WTC11 (cell line): ENCODE measurements at regions not wholly inside any gene's neighbourhood (a gene's known extent, or its start where the extent isn't known, plus 50 kb on each side); places are given as distances from the start of the nearest gene placed in this dataset.

Source experiments
- ATAC-seq: fragments of 200-7000 bp; cut with Tn5 transposase; 2 replicates; pipeline ENCODE4 v1.10.0; 2021; ENCODE audit warnings: mild to moderate bottlenecking, moderate library complexity
- CTCF ChIA-PET: fragments of 300-600 bp; sonication (Branson Sonifier 250); formaldehyde crosslinking; loops from one replicate; lab custom pipeline; 2021; ENCODE audit warnings: antibody characterized with exemption; lab: Charles Lee
- POLR2A ChIA-PET: fragments of 350-600 bp; sonication (Branson Sonifier 250); formaldehyde crosslinking; loops from one replicate; lab custom pipeline; 2021; ENCODE audit warnings: antibody characterized with exemption; lab: Charles Lee
- DNase-seq: peaks from one replicate; pipeline ENCODE4 v3.0.0; 2021; ENCODE audit warnings: low spot score
- H3K27ac Mint-ChIP-seq: 2 replicates; pipeline ENCODE4 v1.8.0; 2021; ENCODE audit warnings: mixed read lengths
- H3K27me3 Mint-ChIP-seq: 2 replicates; pipeline ENCODE4 v1.8.0; 2021; ENCODE audit warnings: low read depth, mild to moderate bottlenecking, moderate library complexity, mixed read lengths
- H3K36me3 Mint-ChIP-seq: 2 replicates; pipeline ENCODE4 v1.8.0; 2021; ENCODE audit warnings: mixed read lengths
- H3K4me1 Mint-ChIP-seq: 2 replicates; pipeline ENCODE4 v1.8.0; 2022; ENCODE audit warnings: mixed read lengths
- H3K4me3 Mint-ChIP-seq: 2 replicates; pipeline ENCODE4 v1.8.0; 2021; ENCODE audit warnings: mild to moderate bottlenecking, moderate library complexity, mixed read lengths
- H3K9me3 Mint-ChIP-seq: 2 replicates; pipeline ENCODE4 v1.8.0; 2021; ENCODE audit warnings: mixed read lengths
- ATF2 ChIP-seq: sonication (generic); formaldehyde crosslinking; IDR thresholded peaks from 2 replicates; pipeline ENCODE4 v1.8.1; 2022; ENCODE audit warnings: low read depth, missing genetic modification reagents, borderline replicate concordance
- ATF6 ChIP-seq: sonication (generic); formaldehyde crosslinking; IDR thresholded peaks from 2 replicates; pipeline ENCODE4 v1.8.1; 2023; ENCODE audit warnings: mild to moderate bottlenecking, missing genetic modification reagents
- CBFB ChIP-seq: sonication (generic); formaldehyde crosslinking; IDR thresholded peaks from 2 replicates; pipeline ENCODE4 v1.8.1; 2022; ENCODE audit warnings: mild to moderate bottlenecking, low read depth, missing genetic modification reagents
- E2F5 ChIP-seq: sonication (generic); formaldehyde crosslinking; IDR thresholded peaks from 2 replicates; pipeline ENCODE4 v1.8.1; 2022; ENCODE audit warnings: mild to moderate bottlenecking, moderate library complexity, missing genetic modification reagents
- FOXJ3 ChIP-seq: sonication (generic); formaldehyde crosslinking; IDR thresholded peaks from 2 replicates; pipeline ENCODE4 v1.9.0; 2021; ENCODE audit warnings: missing genetic modification reagents, mild to moderate bottlenecking, borderline replicate concordance
- FOXK1 ChIP-seq: sonication (generic); formaldehyde crosslinking; IDR thresholded peaks from 2 replicates; pipeline ENCODE4 v1.8.0; 2022; ENCODE audit warnings: mild to moderate bottlenecking, moderate library complexity, missing genetic modification reagents
- GTF2I ChIP-seq: fragments of 250-450 bp; sonication (Bioruptor Pico); conservative IDR thresholded peaks from 2 replicates; pipeline ENCODE4 v1.4.0; 2021; ENCODE audit warnings: mild to moderate bottlenecking
- HMGA2 ChIP-seq: fragments of 250-450 bp; sonication (Bioruptor Pico); IDR thresholded peaks from 2 replicates; pipeline ENCODE4 v1.4.0; 2021; ENCODE audit warnings: mild to moderate bottlenecking, moderate library complexity
- NFATC4 ChIP-seq: fragments of 250-450 bp; sonication (Bioruptor Pico); IDR thresholded peaks from 2 replicates; pipeline ENCODE4 v1.9.0; 2021; ENCODE audit warnings: mild to moderate bottlenecking
- PRDM15 ChIP-seq: sonication (generic); formaldehyde crosslinking; IDR thresholded peaks from 2 replicates; pipeline ENCODE4 v1.8.0; 2022; ENCODE audit warnings: missing genetic modification reagents
- TCF7 ChIP-seq: sonication (generic); formaldehyde crosslinking; IDR thresholded peaks from 2 replicates; pipeline ENCODE4 v1.8.0; 2022; ENCODE audit warnings: mild to moderate bottlenecking, low read depth, missing genetic modification reagents, moderate library complexity
- TP53 ChIP-seq: sonication (generic); formaldehyde crosslinking; IDR thresholded peaks from 2 replicates; pipeline ENCODE4 v1.8.1; 2023; ENCODE audit warnings: mild to moderate bottlenecking, missing genetic modification reagents
- ZBTB21 ChIP-seq: sonication (generic); formaldehyde crosslinking; IDR thresholded peaks from 2 replicates; pipeline ENCODE4 v1.8.1; 2023; ENCODE audit warnings: mild to moderate bottlenecking, missing genetic modification reagents, borderline replicate concordance
- ZBTB43 ChIP-seq: sonication (generic); formaldehyde crosslinking; IDR thresholded peaks from 2 replicates; pipeline ENCODE4 v1.8.1; 2023; ENCODE audit warnings: mild to moderate bottlenecking, missing genetic modification reagents
- ZNF532 ChIP-seq: fragments of 250-450 bp; sonication (Bioruptor Pico); IDR thresholded peaks from 2 replicates; pipeline ENCODE4 v1.9.0; 2021; ENCODE audit warnings: mild to moderate bottlenecking, borderline replicate concordance
- TF ChIP-seq, protein P1 (sequence below): fragments of 250-450 bp; sonication (Bioruptor Pico); IDR thresholded peaks from 2 replicates; pipeline ENCODE4 v1.9.0; 2021; ENCODE audit warnings: mild to moderate bottlenecking
- TF ChIP-seq, protein P2 (sequence below): sonication (generic); formaldehyde crosslinking; IDR thresholded peaks from 2 replicates; pipeline ENCODE4 v1.8.0; 2022; ENCODE audit warnings: mild to moderate bottlenecking, missing genetic modification reagents
- TF ChIP-seq, protein P3 (sequence below): sonication (generic); formaldehyde crosslinking; IDR thresholded peaks from 2 replicates; pipeline ENCODE4 v1.8.0; 2023; ENCODE audit warnings: missing genetic modification reagents
- TF ChIP-seq, protein P4 (sequence below): sonication (generic); formaldehyde crosslinking; IDR thresholded peaks from 2 replicates; pipeline ENCODE4 v1.8.0; 2022; ENCODE audit warnings: mild to moderate bottlenecking, missing genetic modification reagents

DNA sequence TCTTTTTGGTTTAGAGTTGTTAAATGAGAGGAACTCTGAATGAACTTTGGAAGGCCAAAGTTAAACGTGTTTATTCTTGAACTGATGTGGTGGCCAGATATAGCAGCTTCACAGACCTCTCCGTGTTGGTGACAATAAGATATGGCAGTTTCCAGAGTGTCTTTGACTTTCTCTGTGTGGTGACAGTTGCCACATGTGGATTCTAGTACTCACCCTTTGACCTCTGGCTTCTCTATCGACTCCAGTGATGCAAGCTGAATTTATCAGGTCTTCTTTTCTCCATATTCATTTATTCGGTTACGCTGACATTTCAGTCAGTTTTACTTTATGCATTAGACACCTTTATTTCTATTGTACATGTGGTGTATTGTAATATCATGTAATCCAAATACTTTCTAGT is 1469.5 kb downstream of the SLITRK1 start:
- POLR2A ChIA-PET = no interaction called here
- H3K9me3 Mint-ChIP-seq = no peaks in the 10 kb centered on the region
- H3K27me3 Mint-ChIP-seq = no peaks in the 10 kb centered on the region
- TF ChIP-seq, protein P1, sequence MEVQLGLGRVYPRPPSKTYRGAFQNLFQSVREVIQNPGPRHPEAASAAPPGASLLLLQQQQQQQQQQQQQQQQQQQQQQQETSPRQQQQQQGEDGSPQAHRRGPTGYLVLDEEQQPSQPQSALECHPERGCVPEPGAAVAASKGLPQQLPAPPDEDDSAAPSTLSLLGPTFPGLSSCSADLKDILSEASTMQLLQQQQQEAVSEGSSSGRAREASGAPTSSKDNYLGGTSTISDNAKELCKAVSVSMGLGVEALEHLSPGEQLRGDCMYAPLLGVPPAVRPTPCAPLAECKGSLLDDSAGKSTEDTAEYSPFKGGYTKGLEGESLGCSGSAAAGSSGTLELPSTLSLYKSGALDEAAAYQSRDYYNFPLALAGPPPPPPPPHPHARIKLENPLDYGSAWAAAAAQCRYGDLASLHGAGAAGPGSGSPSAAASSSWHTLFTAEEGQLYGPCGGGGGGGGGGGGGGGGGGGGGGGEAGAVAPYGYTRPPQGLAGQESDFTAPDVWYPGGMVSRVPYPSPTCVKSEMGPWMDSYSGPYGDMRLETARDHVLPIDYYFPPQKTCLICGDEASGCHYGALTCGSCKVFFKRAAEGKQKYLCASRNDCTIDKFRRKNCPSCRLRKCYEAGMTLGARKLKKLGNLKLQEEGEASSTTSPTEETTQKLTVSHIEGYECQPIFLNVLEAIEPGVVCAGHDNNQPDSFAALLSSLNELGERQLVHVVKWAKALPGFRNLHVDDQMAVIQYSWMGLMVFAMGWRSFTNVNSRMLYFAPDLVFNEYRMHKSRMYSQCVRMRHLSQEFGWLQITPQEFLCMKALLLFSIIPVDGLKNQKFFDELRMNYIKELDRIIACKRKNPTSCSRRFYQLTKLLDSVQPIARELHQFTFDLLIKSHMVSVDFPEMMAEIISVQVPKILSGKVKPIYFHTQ (CRISPR knock-in tag) = no peak
- TF ChIP-seq TP53 (CRISPR knock-in tag) (no peak), TCF7 (CRISPR knock-in tag) (no peak), FOXJ3 (CRISPR knock-in tag) (no peak), FOXK1 (CRISPR knock-in tag) (no peak), ATF6 (CRISPR knock-in tag) (no peak), ZBTB43 (no peak), PRDM15 (CRISPR knock-in tag) (no peak), ZNF532 (CRISPR knock-in tag) (no peak), ZBTB21 (no peak), GTF2I (CRISPR knock-in tag) (no peak), E2F5 (CRISPR knock-in tag) (no peak), ATF2 (CRISPR knock-in tag) (no peak), HMGA2 (CRISPR knock-in tag) (no peak), CBFB (CRISPR knock-in tag) (no peak), NFATC4 (CRISPR knock-in tag) (no peak)
- TF ChIP-seq, protein P2, sequence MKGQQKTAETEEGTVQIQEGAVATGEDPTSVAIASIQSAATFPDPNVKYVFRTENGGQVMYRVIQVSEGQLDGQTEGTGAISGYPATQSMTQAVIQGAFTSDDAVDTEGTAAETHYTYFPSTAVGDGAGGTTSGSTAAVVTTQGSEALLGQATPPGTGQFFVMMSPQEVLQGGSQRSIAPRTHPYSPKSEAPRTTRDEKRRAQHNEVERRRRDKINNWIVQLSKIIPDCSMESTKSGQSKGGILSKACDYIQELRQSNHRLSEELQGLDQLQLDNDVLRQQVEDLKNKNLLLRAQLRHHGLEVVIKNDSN (CRISPR knock-in tag) = no peak
- TF ChIP-seq, protein P3, sequence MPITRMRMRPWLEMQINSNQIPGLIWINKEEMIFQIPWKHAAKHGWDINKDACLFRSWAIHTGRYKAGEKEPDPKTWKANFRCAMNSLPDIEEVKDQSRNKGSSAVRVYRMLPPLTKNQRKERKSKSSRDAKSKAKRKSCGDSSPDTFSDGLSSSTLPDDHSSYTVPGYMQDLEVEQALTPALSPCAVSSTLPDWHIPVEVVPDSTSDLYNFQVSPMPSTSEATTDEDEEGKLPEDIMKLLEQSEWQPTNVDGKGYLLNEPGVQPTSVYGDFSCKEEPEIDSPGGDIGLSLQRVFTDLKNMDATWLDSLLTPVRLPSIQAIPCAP (CRISPR knock-in tag) = no peak
- TF ChIP-seq, protein P4, sequence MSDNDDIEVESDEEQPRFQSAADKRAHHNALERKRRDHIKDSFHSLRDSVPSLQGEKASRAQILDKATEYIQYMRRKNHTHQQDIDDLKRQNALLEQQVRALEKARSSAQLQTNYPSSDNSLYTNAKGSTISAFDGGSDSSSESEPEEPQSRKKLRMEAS (CRISPR knock-in tag) = no peak
- H3K36me3 Mint-ChIP-seq = no peaks in the 10 kb centered on the region
- DNase-seq = no peak
- CTCF ChIA-PET = no interaction called here
- no peaks in the 10 kb centered on the region for H3K4me1 Mint-ChIP-seq
- no peak overlapping the region for H3K27ac Mint-ChIP-seq
- no peak for ATAC-seq
- H3K4me3 Mint-ChIP-seq = no peak overlapping the region
